Activated T-cell treated with anti-CD3 and anti-CD28 coated beads, Interleukin-2, amount 50 U/mL, for 4 hours (primary cell): ENCODE measurements at regions not wholly inside any gene's neighbourhood (a gene's known extent, or its start where the extent isn't known, plus 50 kb on each side); places are given as distances from the start of the nearest gene placed in this dataset.

Experiments used
- ATAC-seq, 2 donors: fragments of 200-7000 bp; cut with Tn5 transposase; one replicate each; pipeline ENCODE4 v1.10.0; 2021
- DNase-seq: peaks from one replicate; pipeline ENCODE4 v3.0.0-alpha.2; 2020
- H3K27me3 Mint-ChIP-seq: one replicate; pipeline ENCODE4 v1.8.0; 2021; ENCODE audit warnings: low read depth, mixed read lengths
- H3K36me3 Mint-ChIP-seq: one replicate; pipeline ENCODE4 v1.8.0; 2022; ENCODE audit warnings: mixed read lengths; ENCODE audit not compliant: insufficient read depth
- H3K4me1 Mint-ChIP-seq: one replicate; pipeline ENCODE4 v1.8.0; 2021; ENCODE audit warnings: low read depth, mixed read lengths
- H3K4me3 Mint-ChIP-seq: one replicate; pipeline ENCODE4 v1.8.0; 2021; ENCODE audit warnings: mild to moderate bottlenecking, moderate library complexity, mixed read lengths
- H3K9me3 Mint-ChIP-seq: one replicate; pipeline ENCODE4 v1.8.0; 2021; ENCODE audit warnings: mixed read lengths

DNA sequence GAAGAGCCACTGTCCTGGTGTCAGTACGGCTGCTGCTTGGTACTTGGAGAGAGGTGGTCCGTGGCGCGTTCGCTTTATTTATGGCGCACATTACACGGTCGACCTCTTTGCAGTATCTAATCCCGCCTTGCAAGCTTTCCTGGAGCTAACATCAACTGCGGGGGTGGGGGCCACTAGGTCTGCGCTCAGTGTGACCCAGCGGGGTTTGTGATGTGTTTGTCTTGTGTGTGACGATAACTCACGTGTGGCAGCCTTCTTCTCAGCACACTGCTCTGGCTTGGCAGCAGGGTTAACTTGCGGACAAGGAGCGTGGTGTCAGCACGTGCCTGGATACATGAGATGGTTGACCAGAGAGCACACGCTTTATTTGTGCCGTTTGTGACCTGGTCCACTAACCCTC, 122.2 kb upstream of the RTL1 start:
- no peaks in the 10 kb centered on the region for H3K4me1 Mint-ChIP-seq
- no peaks in the 10 kb centered on the region for H3K36me3 Mint-ChIP-seq
- peaks cover 11% of the 10 kb centered on the region for H3K27me3 Mint-ChIP-seq
- no peak overlapping the region for H3K4me3 Mint-ChIP-seq
- H3K9me3 Mint-ChIP-seq, result no peaks in the 10 kb centered on the region
- ATAC-seq (no peak), DNase-seq (no peak)

DNA sequence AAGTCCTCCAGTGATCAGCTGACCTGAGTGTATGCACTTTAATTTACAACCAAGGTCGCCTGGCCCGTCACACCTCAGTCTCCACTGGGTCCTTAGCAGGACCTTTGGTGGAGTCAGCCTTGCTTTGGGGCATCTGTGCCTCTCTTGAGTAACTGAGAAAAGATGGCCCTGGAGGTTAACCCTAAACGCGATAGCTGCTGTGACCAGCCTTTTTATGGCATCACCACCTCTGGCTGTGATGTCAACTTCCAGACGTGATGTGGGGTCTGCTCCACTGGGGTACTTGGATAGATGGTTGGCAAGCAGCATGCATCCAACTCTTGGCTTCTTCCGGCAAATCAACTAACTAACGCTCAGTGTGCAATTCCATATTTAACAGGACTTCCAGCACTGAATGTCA, 122.8 kb upstream of the RTL1 start:
- H3K9me3 Mint-ChIP-seq, result no peaks in the 10 kb centered on the region
- H3K36me3 Mint-ChIP-seq, result no peaks in the 10 kb centered on the region
- DNase-seq (no peak), ATAC-seq (no peak)
- H3K4me3 Mint-ChIP-seq, result no peak overlapping the region
- H3K27me3 Mint-ChIP-seq, result peaks cover 7% of the 10 kb centered on the region
- H3K4me1 Mint-ChIP-seq, result no peaks in the 10 kb centered on the region

- no peaks in the 10 kb centered on the region for H3K36me3 Mint-ChIP-seq
- no peaks in the 10 kb centered on the region for H3K9me3 Mint-ChIP-seq
- DNase-seq (no peak), ATAC-seq (no peak)
- H3K4me3 Mint-ChIP-seq, result no peak overlapping the region
- H3K27me3 Mint-ChIP-seq, result peaks cover 4% of the 10 kb centered on the region
- H3K4me1 Mint-ChIP-seq, result no peaks in the 10 kb centered on the region
Measured at GRCh38 chr14:101027291-101027690, 123.8 kb upstream of the RTL1 start.

DNA sequence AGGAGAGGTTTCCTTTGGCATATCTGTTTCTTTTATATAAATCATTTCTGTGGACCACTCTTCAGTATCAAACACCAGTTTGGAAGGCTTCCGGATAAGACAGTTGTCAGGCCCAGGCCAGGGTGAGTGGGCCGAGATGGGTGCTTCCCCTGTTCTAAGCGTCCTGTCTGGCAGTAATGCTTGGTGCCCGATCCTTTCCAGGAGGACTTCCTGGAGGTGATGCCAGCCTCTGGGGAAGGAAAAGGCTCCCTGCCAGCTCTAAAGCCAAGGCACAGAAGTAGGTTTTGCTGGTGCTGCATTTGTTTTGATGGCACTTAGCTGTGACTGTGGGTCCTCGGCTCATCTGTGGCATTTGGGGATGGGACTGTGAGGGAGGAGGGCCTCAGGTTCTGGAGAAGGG, 124.4 kb upstream of the RTL1 start:
- H3K4me3 Mint-ChIP-seq, result no peak overlapping the region
- DNase-seq (no peak), ATAC-seq (no peak)
- no peaks in the 10 kb centered on the region for H3K4me1 Mint-ChIP-seq
- no peaks in the 10 kb centered on the region for H3K36me3 Mint-ChIP-seq
- no peaks in the 10 kb centered on the region for H3K9me3 Mint-ChIP-seq
- H3K27me3 Mint-ChIP-seq, result peaks cover 2% of the 10 kb centered on the region

- no peaks in the 10 kb centered on the region for H3K36me3 Mint-ChIP-seq
- DNase-seq (no peak), ATAC-seq (no peak)
- H3K4me3 Mint-ChIP-seq, result no peak overlapping the region
- no peaks in the 10 kb centered on the region for H3K9me3 Mint-ChIP-seq
- H3K27me3 Mint-ChIP-seq, result peaks cover 2% of the 10 kb centered on the region
- no peaks in the 10 kb centered on the region for H3K4me1 Mint-ChIP-seq
Measured at GRCh38 chr14:101028971-101029667, 125.6 kb upstream of the RTL1 start.

DNA sequence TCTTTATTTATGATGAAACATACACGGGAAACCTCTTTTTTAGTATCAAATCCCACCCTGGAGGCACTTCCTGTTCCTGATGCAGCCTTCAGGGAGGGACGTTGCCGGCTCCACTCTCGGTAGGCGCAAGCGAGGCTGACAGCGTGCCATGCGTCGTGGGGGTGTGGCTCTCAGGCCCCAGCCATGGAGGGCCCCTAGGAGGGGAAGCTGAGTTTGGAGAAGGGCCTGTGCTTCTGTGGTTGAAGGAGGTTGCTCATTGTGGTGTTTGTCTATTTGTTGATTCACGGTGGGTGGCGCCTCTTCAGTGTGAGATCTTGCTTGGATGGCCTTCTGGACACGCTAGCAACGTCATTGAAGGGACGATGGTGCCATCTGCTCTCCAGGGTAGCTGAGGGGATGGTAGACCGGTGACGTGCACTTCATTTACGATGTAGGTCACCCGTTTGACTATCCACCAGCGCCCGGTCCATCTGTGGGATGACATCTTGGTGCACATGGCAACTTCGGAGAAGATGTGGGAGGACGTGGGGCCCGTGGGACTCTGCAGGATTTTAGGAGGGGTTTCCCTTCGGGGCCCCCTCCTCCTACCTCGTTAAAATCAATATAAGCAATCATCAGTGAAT, 126.3 kb upstream of the RTL1 start:
- DNase-seq, result no peak
- no peaks in the 10 kb centered on the region for H3K36me3 Mint-ChIP-seq
- peaks cover 2% of the 10 kb centered on the region for H3K27me3 Mint-ChIP-seq
- no peaks in the 10 kb centered on the region for H3K4me1 Mint-ChIP-seq
- no peaks in the 10 kb centered on the region for H3K9me3 Mint-ChIP-seq
- no peak for ATAC-seq
- no peak overlapping the region for H3K4me3 Mint-ChIP-seq

- H3K4me3 Mint-ChIP-seq, result no peak overlapping the region
- no peaks in the 10 kb centered on the region for H3K9me3 Mint-ChIP-seq
- no peaks in the 10 kb centered on the region for H3K4me1 Mint-ChIP-seq
- ATAC-seq (no peak), DNase-seq (no peak)
- H3K27me3 Mint-ChIP-seq, result peaks cover 2% of the 10 kb centered on the region
- no peaks in the 10 kb centered on the region for H3K36me3 Mint-ChIP-seq
Measured at GRCh38 chr14:101030586-101030985, 127.1 kb upstream of the RTL1 start.

DNA sequence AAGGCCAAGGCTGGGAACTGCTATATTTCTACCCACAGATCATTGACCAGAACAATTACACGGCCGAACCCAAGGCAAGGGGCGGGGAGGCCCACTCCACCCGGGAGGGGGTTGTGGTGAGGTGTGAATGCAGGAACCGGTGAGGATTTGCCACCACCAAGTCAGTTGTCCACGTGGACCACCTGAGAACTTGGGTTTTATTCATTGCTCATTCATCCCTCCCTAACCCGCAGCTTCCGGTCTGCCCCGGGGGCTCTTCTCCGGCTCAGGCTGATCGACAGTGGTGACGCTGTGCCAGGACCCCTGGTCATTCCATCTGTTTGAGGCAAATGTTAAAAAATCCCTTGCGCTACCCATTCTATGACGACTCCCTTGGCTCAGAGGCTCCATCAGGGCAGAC, 127.7 kb upstream of the RTL1 start:
- no peaks in the 10 kb centered on the region for H3K4me1 Mint-ChIP-seq
- H3K9me3 Mint-ChIP-seq, result no peaks in the 10 kb centered on the region
- peaks cover 3% of the 10 kb centered on the region for H3K27me3 Mint-ChIP-seq
- no peak overlapping the region for H3K4me3 Mint-ChIP-seq
- no peak for ATAC-seq
- no peaks in the 10 kb centered on the region for H3K36me3 Mint-ChIP-seq
- no peak for DNase-seq

DNA sequence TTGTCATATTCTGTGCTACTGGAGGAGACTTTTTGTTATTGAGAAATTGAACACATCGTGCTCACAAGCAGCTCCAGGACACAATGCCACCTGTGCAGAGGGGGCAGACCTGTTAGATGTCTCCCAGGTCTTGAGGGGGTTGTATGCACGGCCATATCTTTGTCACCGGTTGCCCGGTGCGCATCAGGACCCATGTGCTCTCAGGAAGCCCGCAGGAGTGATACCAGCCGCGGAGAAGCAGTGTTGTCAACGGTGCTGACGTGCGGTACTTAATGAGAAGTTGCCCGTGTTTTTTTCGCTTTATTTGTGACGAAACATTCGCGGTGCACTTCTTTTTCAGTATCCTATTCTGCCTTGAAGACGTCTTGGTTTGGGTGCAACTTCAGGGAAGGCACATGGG, 128.2 kb upstream of the RTL1 start:
- ATAC-seq (no peak), DNase-seq (no peak)
- Mint-ChIP-seq H3K4me1 (no peaks in the 10 kb centered on the region), H3K4me3 (no peak overlapping the region), H3K36me3 (no peaks in the 10 kb centered on the region), H3K9me3 (no peaks in the 10 kb centered on the region), H3K27me3 (peaks cover 4% of the 10 kb centered on the region)

GRCh38 chr14:101032433-101032832, 128.9 kb upstream of the RTL1 start:
- no peaks in the 10 kb centered on the region for H3K9me3 Mint-ChIP-seq
- no peaks in the 10 kb centered on the region for H3K4me1 Mint-ChIP-seq
- H3K27me3 Mint-ChIP-seq, result peaks cover 4% of the 10 kb centered on the region
- DNase-seq (no peak), ATAC-seq (no peak)
- no peaks in the 10 kb centered on the region for H3K36me3 Mint-ChIP-seq
- no peak overlapping the region for H3K4me3 Mint-ChIP-seq

DNA sequence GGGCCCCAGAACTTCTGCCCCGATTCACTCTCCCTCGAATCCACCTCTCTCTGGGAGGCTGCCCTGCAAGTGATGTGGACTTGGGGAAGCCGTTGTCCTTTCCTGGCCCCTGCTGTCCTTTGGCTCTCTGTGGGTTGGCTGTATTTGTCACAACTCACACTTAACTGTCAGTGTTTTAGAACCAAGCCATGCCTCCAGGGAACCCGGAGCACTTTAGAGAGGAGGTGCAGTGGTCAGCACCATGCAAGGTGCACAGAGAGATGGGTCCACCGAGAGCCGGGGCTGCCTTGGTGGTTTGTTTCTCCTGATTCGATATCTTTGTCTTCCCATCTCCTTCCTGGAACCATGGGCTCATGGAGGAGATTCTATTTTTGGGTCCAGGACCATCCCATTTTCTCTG, 129.5 kb upstream of the RTL1 start:
- Mint-ChIP-seq H3K27me3 (peaks cover 4% of the 10 kb centered on the region), H3K36me3 (no peaks in the 10 kb centered on the region), H3K9me3 (no peaks in the 10 kb centered on the region), H3K4me1 (no peaks in the 10 kb centered on the region), H3K4me3 (no peak overlapping the region)
- no peak for DNase-seq
- ATAC-seq, result no peak

GRCh38 chr14:101033446-101034165, 130.1 kb upstream of the RTL1 start:
- no peaks in the 10 kb centered on the region for H3K9me3 Mint-ChIP-seq
- DNase-seq (no peak), ATAC-seq (no peak)
- H3K27me3 Mint-ChIP-seq, result peaks cover 4% of the 10 kb centered on the region
- H3K36me3 Mint-ChIP-seq, result no peaks in the 10 kb centered on the region
- no peak overlapping the region for H3K4me3 Mint-ChIP-seq
- no peaks in the 10 kb centered on the region for H3K4me1 Mint-ChIP-seq

- no peak overlapping the region for H3K4me3 Mint-ChIP-seq
- H3K4me1 Mint-ChIP-seq, result no peaks in the 10 kb centered on the region
- ATAC-seq (no peak), DNase-seq (no peak)
- peaks cover 4% of the 10 kb centered on the region for H3K27me3 Mint-ChIP-seq
- H3K36me3 Mint-ChIP-seq, result no peaks in the 10 kb centered on the region
- H3K9me3 Mint-ChIP-seq, result no peaks in the 10 kb centered on the region
Measured at GRCh38 chr14:101034986-101035385, 131.5 kb upstream of the RTL1 start.

GRCh38 chr14:101035466-101036225, 132.1 kb upstream of the RTL1 start:
- no peak overlapping the region for H3K4me3 Mint-ChIP-seq
- DNase-seq (no peak), ATAC-seq (no peak)
- no peaks in the 10 kb centered on the region for H3K4me1 Mint-ChIP-seq
- H3K27me3 Mint-ChIP-seq, result peaks cover 4% of the 10 kb centered on the region
- no peaks in the 10 kb centered on the region for H3K36me3 Mint-ChIP-seq
- H3K9me3 Mint-ChIP-seq, result no peaks in the 10 kb centered on the region
